ENCODE measurements at regions not wholly inside any gene's neighbourhood (a gene's known extent, or its start where the extent isn't known, plus 50 kb on each side); places are given as distances from the start of the nearest gene placed in this dataset.
"Not testable (repeated sequence)": the region's sequence is repeated elsewhere in the genome, so short reads cannot be mapped to it uniquely, and the experiment has no call there.

DNA sequence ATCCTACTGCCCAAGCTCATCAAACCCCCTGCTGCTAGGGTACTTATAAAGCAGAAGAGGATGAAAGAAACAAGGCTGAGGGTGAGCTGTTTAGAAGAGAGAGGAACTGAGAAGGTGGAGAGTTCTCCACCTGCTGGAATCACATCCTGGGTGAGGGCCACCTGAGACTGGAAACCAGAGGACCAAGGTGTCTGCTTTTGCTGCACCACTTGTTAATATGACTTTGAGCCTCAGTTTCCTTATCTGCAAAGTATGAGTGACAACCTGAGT lies 203.2 kb upstream of the SSTR1 start (continued):
- TF ChIP-seq, protein P1, sequence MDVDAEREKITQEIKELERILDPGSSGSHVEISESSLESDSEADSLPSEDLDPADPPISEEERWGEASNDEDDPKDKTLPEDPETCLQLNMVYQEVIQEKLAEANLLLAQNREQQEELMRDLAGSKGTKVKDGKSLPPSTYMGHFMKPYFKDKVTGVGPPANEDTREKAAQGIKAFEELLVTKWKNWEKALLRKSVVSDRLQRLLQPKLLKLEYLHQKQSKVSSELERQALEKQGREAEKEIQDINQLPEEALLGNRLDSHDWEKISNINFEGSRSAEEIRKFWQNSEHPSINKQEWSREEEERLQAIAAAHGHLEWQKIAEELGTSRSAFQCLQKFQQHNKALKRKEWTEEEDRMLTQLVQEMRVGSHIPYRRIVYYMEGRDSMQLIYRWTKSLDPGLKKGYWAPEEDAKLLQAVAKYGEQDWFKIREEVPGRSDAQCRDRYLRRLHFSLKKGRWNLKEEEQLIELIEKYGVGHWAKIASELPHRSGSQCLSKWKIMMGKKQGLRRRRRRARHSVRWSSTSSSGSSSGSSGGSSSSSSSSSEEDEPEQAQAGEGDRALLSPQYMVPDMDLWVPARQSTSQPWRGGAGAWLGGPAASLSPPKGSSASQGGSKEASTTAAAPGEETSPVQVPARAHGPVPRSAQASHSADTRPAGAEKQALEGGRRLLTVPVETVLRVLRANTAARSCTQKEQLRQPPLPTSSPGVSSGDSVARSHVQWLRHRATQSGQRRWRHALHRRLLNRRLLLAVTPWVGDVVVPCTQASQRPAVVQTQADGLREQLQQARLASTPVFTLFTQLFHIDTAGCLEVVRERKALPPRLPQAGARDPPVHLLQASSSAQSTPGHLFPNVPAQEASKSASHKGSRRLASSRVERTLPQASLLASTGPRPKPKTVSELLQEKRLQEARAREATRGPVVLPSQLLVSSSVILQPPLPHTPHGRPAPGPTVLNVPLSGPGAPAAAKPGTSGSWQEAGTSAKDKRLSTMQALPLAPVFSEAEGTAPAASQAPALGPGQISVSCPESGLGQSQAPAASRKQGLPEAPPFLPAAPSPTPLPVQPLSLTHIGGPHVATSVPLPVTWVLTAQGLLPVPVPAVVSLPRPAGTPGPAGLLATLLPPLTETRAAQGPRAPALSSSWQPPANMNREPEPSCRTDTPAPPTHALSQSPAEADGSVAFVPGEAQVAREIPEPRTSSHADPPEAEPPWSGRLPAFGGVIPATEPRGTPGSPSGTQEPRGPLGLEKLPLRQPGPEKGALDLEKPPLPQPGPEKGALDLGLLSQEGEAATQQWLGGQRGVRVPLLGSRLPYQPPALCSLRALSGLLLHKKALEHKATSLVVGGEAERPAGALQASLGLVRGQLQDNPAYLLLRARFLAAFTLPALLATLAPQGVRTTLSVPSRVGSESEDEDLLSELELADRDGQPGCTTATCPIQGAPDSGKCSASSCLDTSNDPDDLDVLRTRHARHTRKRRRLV (CRISPR knock-in tag; IDR thresholded peaks at IDR 0.05) = no peak
- TF ChIP-seq, protein P2, sequence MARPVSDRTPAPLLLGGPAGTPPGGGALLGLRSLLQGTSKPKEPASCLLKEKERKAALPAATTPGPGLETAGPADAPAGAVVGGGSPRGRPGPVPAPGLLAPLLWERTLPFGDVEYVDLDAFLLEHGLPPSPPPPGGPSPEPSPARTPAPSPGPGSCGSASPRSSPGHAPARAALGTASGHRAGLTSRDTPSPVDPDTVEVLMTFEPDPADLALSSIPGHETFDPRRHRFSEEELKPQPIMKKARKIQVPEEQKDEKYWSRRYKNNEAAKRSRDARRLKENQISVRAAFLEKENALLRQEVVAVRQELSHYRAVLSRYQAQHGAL (CRISPR knock-in tag; IDR thresholded peaks at IDR 0.05; ENCODE audit: not compliant biosample characterization) = no peak
- TF ChIP-seq, protein P3, sequence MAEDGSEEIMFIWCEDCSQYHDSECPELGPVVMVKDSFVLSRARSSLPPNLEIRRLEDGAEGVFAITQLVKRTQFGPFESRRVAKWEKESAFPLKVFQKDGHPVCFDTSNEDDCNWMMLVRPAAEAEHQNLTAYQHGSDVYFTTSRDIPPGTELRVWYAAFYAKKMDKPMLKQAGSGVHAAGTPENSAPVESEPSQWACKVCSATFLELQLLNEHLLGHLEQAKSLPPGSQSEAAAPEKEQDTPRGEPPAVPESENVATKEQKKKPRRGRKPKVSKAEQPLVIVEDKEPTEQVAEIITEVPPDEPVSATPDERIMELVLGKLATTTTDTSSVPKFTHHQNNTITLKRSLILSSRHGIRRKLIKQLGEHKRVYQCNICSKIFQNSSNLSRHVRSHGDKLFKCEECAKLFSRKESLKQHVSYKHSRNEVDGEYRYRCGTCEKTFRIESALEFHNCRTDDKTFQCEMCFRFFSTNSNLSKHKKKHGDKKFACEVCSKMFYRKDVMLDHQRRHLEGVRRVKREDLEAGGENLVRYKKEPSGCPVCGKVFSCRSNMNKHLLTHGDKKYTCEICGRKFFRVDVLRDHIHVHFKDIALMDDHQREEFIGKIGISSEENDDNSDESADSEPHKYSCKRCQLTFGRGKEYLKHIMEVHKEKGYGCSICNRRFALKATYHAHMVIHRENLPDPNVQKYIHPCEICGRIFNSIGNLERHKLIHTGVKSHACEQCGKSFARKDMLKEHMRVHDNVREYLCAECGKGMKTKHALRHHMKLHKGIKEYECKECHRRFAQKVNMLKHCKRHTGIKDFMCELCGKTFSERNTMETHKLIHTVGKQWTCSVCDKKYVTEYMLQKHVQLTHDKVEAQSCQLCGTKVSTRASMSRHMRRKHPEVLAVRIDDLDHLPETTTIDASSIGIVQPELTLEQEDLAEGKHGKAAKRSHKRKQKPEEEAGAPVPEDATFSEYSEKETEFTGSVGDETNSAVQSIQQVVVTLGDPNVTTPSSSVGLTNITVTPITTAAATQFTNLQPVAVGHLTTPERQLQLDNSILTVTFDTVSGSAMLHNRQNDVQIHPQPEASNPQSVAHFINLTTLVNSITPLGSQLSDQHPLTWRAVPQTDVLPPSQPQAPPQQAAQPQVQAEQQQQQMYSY (CRISPR knock-in tag; IDR thresholded peaks at IDR 0.05) = no peak

DNA sequence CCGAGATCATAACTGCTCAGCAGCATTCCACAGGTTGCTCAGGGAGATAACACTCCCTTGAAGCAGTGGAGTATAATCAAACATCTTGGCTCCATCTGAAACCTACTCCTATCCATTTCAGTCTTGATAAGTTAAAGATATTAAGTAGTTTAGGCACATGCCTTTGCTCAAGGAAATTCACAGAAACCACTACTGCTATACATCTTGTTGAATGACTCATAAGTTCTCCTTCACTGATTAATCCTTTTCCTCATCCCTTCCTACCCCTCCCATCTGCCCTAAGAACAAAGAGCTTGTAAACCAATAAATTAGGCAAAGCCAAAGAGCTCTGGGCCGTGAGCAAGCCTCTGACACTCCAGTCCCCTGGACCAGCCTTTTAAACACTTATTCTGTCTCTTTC lies 196.5 kb upstream of the SSTR1 start:
- H4K20me1 ChIP-seq (ENCODE audit: insufficient read depth, low read length); H3K4me2 ChIP-seq (ENCODE audit: low read depth, low read length); H3K4me1 ChIP-seq (ENCODE audit: insufficient read depth, low read length); DNase-seq (ENCODE audit: low spot score); CTCF ChIA-PET (ENCODE audit: low intra/inter-chr PET ratio, low total read pairs); ATAC-seq; H3K36me3 ChIP-seq (replicated peaks in 1 of 2; ENCODE audit: control insufficient read depth in 1 of 2, insufficient read depth in 2 of 2, low read length in 2 of 2); BruUV-seq (replicated peaks); POLR2A ChIA-PET; H3K27ac ChIP-seq (ENCODE audit: extremely low read length, insufficient read depth, low read length); H3K4me3 ChIP-seq (replicated peaks in 1 of 3; ENCODE audit: insufficient read depth in 1 of 3, low read depth in 2 of 3, low read length in 3 of 3); H3K27me3 ChIP-seq (ENCODE audit: control insufficient read depth in 1 of 2, insufficient read depth in 2 of 2, low read length in 2 of 2); FAIRE-seq; H3K79me2 ChIP-seq (ENCODE audit: insufficient read depth, low read length); H3K9ac ChIP-seq (ENCODE audit: insufficient read depth, low read depth, low read length); H2AFZ ChIP-seq (ENCODE audit: low read length): not testable (repeated sequence)
- in situ Hi-C loops (cut with HindIII; ENCODE audit: extremely low pct_ligation_motif_present, low pct_unique_long_range_greater_than_20kb) (loop anchor here (25.0 kb wide), 1 partner anchor 299 kb away; no protein-coding TSS in a partner anchor), intact Hi-C loops (cut with micrococcal nuclease; ENCODE audit: unreplicated experiment) (loop anchor here (10.0 kb wide), 1 partner anchor 766 kb away; no protein-coding TSS in a partner anchor)
- H3K9me3 ChIP-seq (ENCODE audit: low read length) = peaks cover 32% of the 10 kb centered on the region
- WGBS (ENCODE audit: low lambda C conversion rate) = 1% methylated on average over 2 of the region's 2 CpGs
